Liver (tissue), 2 donors: ENCODE measurements at regions not wholly inside any gene's neighbourhood (a gene's known extent, or its start where the extent isn't known, plus 50 kb on each side); places are given as distances from the start of the nearest gene placed in this dataset.

Experiments
- CTCF ChIP-seq: fragments of 150-350 bp; IDR thresholded peaks from 2 replicates; pipeline ENCODE4 v1.5.1; 2017; ENCODE audit warnings: improper control_type of control experiment, low read depth, low read length; ENCODE audit not compliant: missing input control
- MAX ChIP-seq: IDR thresholded peaks from 2 replicates; pipeline ENCODE4 v1.6.1; 2016; ENCODE audit warnings: antibody characterized with exemption
- YY1 ChIP-seq: IDR thresholded peaks from 2 replicates; pipeline ENCODE4 v1.6.1; 2016; ENCODE audit warnings: antibody characterized with exemption, mild to moderate bottlenecking
- donor health status: healthy.

- TF ChIP-seq MAX, result no peak
- TF ChIP-seq CTCF, result no peak
- TF ChIP-seq YY1, result no peak
Measured at GRCh38 chr3:164612751-164613150, 465.5 kb downstream of the SI start.
